ENCODE measurements at regions not wholly inside any gene's neighbourhood (a gene's known extent, or its start where the extent isn't known, plus 50 kb on each side); places are given as distances from the start of the nearest gene placed in this dataset.

DNA sequence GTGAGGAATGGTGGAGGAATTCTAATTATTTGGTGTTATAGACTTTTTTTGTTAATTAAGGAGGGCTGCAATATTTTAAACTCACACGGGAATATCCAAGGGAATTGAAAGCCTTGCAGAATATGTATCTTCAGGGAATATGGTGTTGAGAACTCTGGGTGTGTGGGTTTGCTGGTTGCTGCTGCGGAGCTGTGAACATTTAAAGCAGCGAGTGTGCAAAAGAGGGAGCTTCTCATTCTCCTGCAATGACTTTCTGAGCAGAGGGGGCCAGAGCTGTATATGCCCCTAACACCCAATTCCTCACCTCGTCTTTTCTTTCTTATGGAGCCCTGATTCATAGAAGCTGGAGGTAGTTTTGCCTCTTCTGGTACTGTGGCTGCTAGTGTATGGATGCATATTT lies 217.7 kb downstream of the HIPK3 start:
- DNase-seq (ENCODE audit: extremely low spot score in 2 of 2): no peak

DNA sequence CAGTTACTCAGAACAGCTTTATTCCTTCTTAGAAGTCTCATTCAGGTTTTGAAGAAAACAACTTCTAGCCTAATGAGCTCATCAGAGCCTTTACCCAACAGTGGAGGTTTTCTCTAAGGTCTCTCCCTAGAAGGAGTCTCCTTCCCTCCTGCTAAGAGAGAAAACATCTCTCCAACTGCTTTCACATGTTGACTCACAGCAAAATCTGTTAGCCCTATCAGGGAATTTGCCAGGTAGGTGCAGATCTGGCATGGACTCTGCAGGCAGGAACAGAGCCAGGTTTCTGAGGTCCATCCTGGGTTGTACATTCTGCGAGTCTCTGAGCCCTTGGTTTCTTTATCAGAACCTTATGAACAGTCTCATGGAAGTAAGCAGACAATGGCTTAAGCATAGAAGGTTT lies 214.4 kb downstream of the HIPK3 start:
- intact Hi-C loops (cut with DNase I): no loop called here
- Histone ChIP-seq H3K36me3 (no peaks in the 10 kb centered on the region), H3K4me1 (peaks cover 6% of the 10 kb centered on the region), H3K27me3 (no peaks in the 10 kb centered on the region), H3K9me3 (no peaks in the 10 kb centered on the region), H3K4me3 (no peak overlapping the region), H3K27ac (no peak overlapping the region)
- DNase-seq (ENCODE audit: extremely low spot score in 2 of 2): no peak
- TF ChIP-seq POLR2AphosphoS5 (IDR thresholded peaks at IDR 0.05; ENCODE audit: insufficient read depth in 1 of 2, low read depth in 1 of 2) (no peak), POLR2A (IDR thresholded peaks at IDR 0.05) (no peak), CTCF (IDR thresholded peaks at IDR 0.05) (no peak)

More for the DNA sequence above, 217.7 kb downstream of the HIPK3 start:
- Histone ChIP-seq H3K36me3 (no peaks in the 10 kb centered on the region), H3K27ac (no peak overlapping the region), H3K4me1 (peaks cover 6% of the 10 kb centered on the region), H3K9me3 (no peaks in the 10 kb centered on the region), H3K27me3 (no peaks in the 10 kb centered on the region), H3K4me3 (no peak overlapping the region)
- TF ChIP-seq POLR2AphosphoS5 (IDR thresholded peaks at IDR 0.05; ENCODE audit: insufficient read depth in 1 of 2, low read depth in 1 of 2) (no peak), CTCF (IDR thresholded peaks at IDR 0.05) (no peak), POLR2A (IDR thresholded peaks at IDR 0.05) (no peak)
- intact Hi-C loops (cut with DNase I): no loop called here

DNA sequence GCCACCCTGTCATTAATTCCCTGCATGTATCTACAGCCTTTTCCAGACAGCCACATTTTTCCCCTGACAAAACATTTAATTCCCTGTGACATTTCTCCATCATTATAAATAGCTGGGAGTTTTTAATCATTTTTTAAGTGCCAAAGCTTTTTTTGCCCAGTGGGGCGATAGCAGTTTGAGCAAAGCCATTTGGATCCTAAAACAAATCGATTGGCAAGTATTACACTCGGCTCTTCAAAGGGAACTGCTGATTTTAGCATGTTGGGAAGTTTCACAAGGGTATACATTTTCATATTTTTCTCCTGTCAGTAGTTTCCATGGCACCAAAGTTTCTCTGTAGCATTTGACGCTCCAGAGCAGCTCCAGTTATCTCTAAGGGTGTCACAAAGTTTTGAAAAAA lies 210.8 kb downstream of the HIPK3 start:
- no peak overlapping the region for H3K4me3 ChIP-seq
- no peak overlapping the region for H3K27ac ChIP-seq
- intact Hi-C loops (cut with DNase I): no loop called here
- no peaks in the 10 kb centered on the region for H3K27me3 ChIP-seq
- no peaks in the 10 kb centered on the region for H3K9me3 ChIP-seq
- H3K4me1 ChIP-seq: no peaks in the 10 kb centered on the region
- H3K36me3 ChIP-seq: no peaks in the 10 kb centered on the region
- no peak for TF ChIP-seq POLR2AphosphoS5 (IDR thresholded peaks at IDR 0.05; ENCODE audit: insufficient read depth in 1 of 2, low read depth in 1 of 2)
- TF ChIP-seq CTCF (IDR thresholded peaks at IDR 0.05): no peak
- no peak for TF ChIP-seq POLR2A (IDR thresholded peaks at IDR 0.05)
- DNase-seq (ENCODE audit: extremely low spot score in 2 of 2): no peak

GRCh38 chr11:33463059-33463458 lies 205.9 kb downstream of the HIPK3 start:
- Histone ChIP-seq H3K4me1 (no peaks in the 10 kb centered on the region), H3K4me3 (no peak overlapping the region), H3K27me3 (no peaks in the 10 kb centered on the region), H3K36me3 (no peaks in the 10 kb centered on the region), H3K27ac (no peak overlapping the region), H3K9me3 (no peaks in the 10 kb centered on the region)
- no peak for DNase-seq (ENCODE audit: extremely low spot score in 2 of 2)
- intact Hi-C loops (cut with DNase I): no loop called here
- TF ChIP-seq POLR2A (IDR thresholded peaks at IDR 0.05) (no peak), POLR2AphosphoS5 (IDR thresholded peaks at IDR 0.05; ENCODE audit: insufficient read depth in 1 of 2, low read depth in 1 of 2) (no peak), CTCF (IDR thresholded peaks at IDR 0.05) (no peak)

GRCh38 chr11:33461369-33462125 lies 204.4 kb downstream of the HIPK3 start:
- intact Hi-C loops (cut with DNase I): no loop called here
- Histone ChIP-seq H3K4me1 (no peaks in the 10 kb centered on the region), H3K4me3 (no peak overlapping the region), H3K36me3 (no peaks in the 10 kb centered on the region), H3K9me3 (no peaks in the 10 kb centered on the region), H3K27ac (no peak overlapping the region), H3K27me3 (no peaks in the 10 kb centered on the region)
- TF ChIP-seq POLR2AphosphoS5 (IDR thresholded peaks at IDR 0.05; ENCODE audit: insufficient read depth in 1 of 2, low read depth in 1 of 2) (no peak), POLR2A (IDR thresholded peaks at IDR 0.05) (no peak), CTCF (IDR thresholded peaks at IDR 0.05) (no peak)
- no peak for DNase-seq (ENCODE audit: extremely low spot score in 2 of 2)

All from vagina (tissue), 2 donors.